ENCODE measurements at regions not wholly inside any gene's neighbourhood (a gene's known extent, or its start where the extent isn't known, plus 50 kb on each side); places are given as distances from the start of the nearest gene placed in this dataset.

DNA sequence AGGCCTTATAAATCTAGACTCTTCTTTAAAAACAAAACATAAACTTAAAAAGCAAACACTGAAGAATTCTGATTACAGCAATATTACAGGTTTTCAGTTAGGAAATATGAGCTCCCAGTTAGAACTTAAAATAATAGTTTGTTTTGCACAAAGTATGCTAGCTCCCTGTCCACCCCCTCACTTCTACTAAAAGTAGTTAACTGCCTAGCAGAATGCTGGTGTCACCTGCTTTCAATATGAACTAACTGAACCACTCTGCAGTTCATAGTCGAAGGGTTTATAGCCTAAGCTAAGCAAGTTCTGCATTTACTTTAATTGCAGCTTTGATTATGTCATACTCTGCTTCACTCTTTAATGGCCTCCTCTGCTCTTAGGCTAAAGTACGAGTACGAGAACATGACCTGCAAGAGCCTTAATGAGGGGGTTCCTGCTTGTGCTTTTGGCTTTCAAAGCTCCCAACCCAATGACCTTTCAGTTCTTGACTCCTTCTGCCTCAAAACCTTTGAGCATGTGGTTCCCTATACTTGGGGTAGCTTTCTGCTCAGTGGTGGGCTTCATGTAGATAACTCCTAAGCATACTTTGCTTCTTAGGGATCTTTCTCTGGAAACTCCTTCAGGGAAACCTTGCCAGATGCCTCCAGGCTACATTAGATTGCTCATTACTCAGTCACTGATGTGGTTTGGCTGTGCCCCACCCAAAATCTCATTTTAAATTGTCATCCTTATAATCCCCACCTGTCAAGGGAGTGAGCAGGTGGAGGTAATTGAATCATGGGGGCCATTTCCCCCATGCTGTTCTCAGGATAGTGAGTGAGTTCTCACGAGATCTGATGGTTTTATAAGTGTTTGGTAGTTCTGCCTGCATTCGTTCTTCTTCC is 278.9 kb upstream of the ARGLU1 start:
- WGBS, 2 donors, result 82 to 87% methylated on average over 5 of the region's 5 CpGs
- no peak overlapping the region for H3K27ac ChIP-seq
- H3K4me3 ChIP-seq (replicated peaks in 1 of 3), result no peak overlapping the region
- no peak for DNase-seq
- H3K27me3 ChIP-seq, result no peaks in the 10 kb centered on the region
- no peaks in the 10 kb centered on the region for H3K36me3 ChIP-seq
- H3K4me1 ChIP-seq, result no peaks in the 10 kb centered on the region
- TF ChIP-seq, protein P1, sequence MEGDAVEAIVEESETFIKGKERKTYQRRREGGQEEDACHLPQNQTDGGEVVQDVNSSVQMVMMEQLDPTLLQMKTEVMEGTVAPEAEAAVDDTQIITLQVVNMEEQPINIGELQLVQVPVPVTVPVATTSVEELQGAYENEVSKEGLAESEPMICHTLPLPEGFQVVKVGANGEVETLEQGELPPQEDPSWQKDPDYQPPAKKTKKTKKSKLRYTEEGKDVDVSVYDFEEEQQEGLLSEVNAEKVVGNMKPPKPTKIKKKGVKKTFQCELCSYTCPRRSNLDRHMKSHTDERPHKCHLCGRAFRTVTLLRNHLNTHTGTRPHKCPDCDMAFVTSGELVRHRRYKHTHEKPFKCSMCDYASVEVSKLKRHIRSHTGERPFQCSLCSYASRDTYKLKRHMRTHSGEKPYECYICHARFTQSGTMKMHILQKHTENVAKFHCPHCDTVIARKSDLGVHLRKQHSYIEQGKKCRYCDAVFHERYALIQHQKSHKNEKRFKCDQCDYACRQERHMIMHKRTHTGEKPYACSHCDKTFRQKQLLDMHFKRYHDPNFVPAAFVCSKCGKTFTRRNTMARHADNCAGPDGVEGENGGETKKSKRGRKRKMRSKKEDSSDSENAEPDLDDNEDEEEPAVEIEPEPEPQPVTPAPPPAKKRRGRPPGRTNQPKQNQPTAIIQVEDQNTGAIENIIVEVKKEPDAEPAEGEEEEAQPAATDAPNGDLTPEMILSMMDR (IDR thresholded peaks at IDR 0.05), result no peak
- TF ChIP-seq POLR2A (IDR thresholded peaks at IDR 0.05), result no peak
- intact Hi-C loops (cut with DNase I), result no loop called here
- H3K9me3 ChIP-seq, result no peaks in the 10 kb centered on the region

DNA sequence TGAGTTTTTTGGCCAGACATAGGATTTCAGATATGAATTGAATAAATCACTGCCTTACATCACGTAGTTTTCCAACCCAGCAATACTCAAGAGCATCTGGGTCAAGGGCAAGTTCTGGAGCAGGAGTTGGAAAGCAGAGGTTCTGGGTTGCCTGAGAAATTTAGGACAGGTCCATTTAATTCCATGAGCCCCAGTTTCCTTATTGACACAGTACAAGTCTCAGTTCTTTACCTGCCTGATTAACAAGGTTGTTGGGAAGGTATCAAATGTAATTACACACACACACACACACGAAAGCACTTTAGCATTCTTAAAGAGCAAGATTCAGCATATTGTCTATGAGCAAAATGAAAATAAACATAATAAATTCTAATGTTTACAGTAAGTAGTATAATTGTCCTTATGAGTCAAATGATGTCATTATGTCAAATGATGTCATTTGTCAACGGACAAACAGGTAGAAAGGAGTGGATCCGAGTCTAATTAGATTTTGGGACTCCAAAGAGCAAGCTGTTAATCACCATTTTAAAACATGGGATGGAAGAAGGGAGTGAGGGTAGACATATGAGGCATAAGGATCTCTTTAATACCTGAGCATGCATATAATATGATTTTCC is 268.4 kb upstream of the ARGLU1 start:
- Histone ChIP-seq H3K27me3 (no peaks in the 10 kb centered on the region), H3K4me3 (replicated peaks in 1 of 3) (no peak overlapping the region), H3K36me3 (no peaks in the 10 kb centered on the region), H3K4me1 (no peaks in the 10 kb centered on the region), H3K27ac (no peak overlapping the region), H3K9me3 (no peaks in the 10 kb centered on the region)
- no peak for DNase-seq
- 80 to 87% methylated on average over 4 of the region's 4 CpGs for WGBS, 2 donors
- TF ChIP-seq, protein P1 (IDR thresholded peaks at IDR 0.05), result no peak
- TF ChIP-seq POLR2A (IDR thresholded peaks at IDR 0.05), result no peak
- intact Hi-C loops (cut with DNase I), result no loop called here

DNA sequence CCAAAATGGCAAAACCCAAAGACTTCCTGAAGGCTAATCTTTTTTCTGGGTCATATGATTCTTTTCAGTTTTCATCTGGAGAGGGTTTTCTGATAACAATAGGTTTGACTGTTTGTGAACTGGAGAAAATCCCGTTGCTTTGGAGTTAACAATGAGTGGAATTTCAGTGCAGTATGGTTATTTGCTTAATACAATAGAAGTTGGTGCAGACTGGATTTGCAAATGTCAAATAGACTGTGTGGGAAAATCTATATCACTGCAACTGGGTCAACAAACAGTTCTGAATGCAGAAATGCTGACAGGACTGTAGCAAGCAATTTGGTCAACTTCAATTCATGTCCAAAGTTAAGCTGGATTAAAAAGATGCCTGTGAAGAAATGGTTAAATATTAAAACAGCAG is 267.5 kb upstream of the ARGLU1 start:
- Histone ChIP-seq H3K36me3 (no peaks in the 10 kb centered on the region), H3K27ac (no peak overlapping the region), H3K9me3 (no peaks in the 10 kb centered on the region), H3K27me3 (no peaks in the 10 kb centered on the region), H3K4me1 (no peaks in the 10 kb centered on the region), H3K4me3 (replicated peaks in 1 of 3) (no peak overlapping the region)
- WGBS, 2 donors, result 18 to 35% methylated on average over 1 of the region's 1 CpG
- TF ChIP-seq POLR2A (IDR thresholded peaks at IDR 0.05), result no peak
- TF ChIP-seq, protein P1 (IDR thresholded peaks at IDR 0.05), result no peak
- intact Hi-C loops (cut with DNase I), result no loop called here
- no peak for DNase-seq

DNA sequence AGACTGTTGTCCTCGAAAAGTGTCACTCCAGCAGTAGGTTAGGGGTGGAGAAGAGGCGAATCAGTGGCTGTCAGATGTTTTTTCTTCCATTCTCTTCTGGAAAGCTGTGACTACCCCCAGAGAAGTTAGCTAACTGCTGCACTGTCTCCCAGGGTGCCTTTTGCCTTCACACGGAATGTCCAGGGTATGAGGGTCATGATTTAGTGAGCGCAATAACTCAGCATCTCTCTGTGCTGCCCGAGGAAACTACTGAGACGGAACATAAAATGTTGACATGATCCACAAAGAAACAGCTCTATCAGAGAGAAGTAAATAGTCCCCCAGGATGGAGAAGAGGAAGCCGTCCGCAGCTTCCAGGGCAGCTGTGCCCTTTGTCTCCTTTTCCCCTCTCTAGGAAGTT is 254.0 kb upstream of the ARGLU1 start:
- Histone ChIP-seq H3K4me3 (replicated peaks in 1 of 3) (no peak overlapping the region), H3K9me3 (no peaks in the 10 kb centered on the region), H3K27me3 (no peaks in the 10 kb centered on the region), H3K4me1 (no peaks in the 10 kb centered on the region), H3K27ac (no peak overlapping the region), H3K36me3 (no peaks in the 10 kb centered on the region)
- intact Hi-C loops (cut with DNase I), result no loop called here
- 61 to 65% methylated on average over 8 of the region's 8 CpGs for WGBS, 2 donors
- no peak for DNase-seq
- TF ChIP-seq POLR2A (IDR thresholded peaks at IDR 0.05), result no peak
- TF ChIP-seq, protein P1 (IDR thresholded peaks at IDR 0.05), result no peak

Data from thyroid gland (tissue), 4 donors.